Middle frontal gyrus (tissue), 1 donor: ENCODE measurements at regions not wholly inside any gene's neighbourhood (a gene's known extent, or its start where the extent isn't known, plus 50 kb on each side); places are given as distances from the start of the nearest gene placed in this dataset.
"Not testable (repeated sequence)": the region's sequence is repeated elsewhere in the genome, so short reads cannot be mapped to it uniquely, and the experiment has no call there.

ENCODE experiments used
- DNase-seq: peaks from one replicate; pipeline ENCODE4 v3.0.0-alpha.2; 2015; ENCODE audit warnings: low spot score; ENCODE audit errors: extremely low spot score

DNA sequence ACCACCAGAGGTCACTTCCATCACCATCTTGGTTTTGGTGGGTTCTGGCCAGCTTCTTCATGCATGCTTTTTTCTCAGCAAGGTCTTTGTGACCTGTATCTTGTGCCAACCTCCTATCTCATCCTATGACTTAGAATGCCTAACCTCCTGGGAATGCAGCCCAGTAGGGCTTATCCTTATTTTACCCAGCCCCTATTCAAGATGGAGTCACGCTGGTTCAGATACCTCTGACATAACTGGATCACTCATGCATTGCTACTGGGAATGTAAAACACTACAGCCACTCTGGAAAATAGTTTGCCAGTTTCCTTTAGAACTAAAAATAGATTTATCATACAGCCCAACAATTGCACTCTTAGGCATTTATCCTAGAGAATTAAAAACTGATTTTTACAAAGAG, 219.2 kb downstream of the IRS1 start:
- no peak for DNase-seq

GRCh38 chr2:226579519-226579918, 220.1 kb downstream of the IRS1 start:
- no peak for DNase-seq

DNA sequence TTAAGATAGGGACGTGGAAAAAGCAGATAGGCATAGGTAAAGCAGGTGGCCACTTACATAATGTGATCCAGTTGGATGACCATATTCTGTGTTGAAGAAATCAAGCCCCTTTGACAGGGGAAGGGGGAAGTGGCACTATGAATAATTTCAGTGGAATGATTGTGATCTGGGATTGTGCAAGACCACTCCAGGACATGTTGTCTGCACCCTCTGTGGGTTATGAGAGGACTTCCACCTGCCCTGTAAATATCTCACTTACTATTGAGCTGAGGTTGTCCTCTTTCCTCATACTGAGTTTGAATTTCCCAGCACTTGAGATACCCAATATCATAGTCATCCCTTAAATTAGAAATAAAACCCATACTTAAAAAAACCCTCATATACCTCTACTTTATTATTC, 220.7 kb downstream of the IRS1 start:
- no peak for DNase-seq

DNA sequence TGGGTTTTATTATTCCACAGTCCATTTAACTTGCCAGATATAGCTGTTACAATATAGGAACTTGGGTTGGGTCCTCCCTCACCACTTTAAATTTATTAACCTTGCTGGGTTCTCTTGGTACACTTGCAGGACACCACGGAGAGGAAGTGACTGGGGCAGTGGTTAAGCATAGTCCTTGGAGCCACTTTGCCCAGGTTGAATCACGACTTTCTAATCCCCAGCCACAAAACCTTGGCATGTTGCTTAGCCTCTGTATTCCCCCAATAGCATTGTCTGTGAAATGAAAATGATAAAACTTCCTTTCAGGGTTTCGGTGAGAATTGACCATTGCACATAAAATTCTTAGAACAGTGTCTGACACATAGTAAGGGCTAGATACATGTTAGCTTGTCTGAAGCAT, 221.2 kb downstream of the IRS1 start:
- DNase-seq, result no peak

- no peak for DNase-seq
These were observed 223.7 kb downstream of the IRS1 start for GRCh38 chr2:226575928-226576327.

DNA sequence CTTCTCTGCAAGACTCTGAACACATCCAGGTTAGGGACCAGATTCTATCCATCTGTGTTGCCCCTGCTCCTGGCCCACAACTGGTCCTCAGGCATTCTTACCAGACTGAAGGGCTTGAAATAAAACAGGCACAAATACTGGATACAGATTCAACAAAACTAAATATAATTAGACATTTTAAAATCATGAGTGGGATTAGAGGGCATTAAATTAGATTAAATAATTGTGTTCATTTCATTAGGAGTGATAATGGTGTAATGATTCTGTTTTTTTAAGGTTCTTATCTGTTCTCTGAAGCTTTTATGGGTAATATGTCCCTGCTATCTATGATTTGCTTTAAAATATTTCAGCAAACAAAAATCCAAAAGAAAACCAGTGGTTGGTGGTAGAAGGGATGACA, 226.5 kb downstream of the IRS1 start:
- no peak for DNase-seq

DNA sequence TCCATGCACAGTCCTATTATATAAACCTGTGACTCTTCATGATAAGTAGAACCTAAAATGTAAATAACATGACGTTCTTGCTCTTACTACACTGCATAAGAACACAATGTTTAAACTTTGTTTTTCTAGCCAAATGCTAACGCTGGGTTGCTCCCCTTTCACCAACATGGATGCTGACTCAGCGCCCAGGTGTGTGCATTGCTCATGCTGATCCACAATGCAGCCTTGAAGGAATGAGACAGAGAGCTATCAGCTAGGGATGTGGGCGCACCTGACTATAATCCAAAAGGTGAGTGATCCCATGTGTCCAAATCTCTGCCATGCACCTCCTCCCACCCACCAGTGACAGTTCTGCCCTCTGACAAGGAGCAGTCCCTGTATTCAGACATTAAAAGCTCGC, 235.0 kb downstream of the IRS1 start:
- no peak for DNase-seq

GRCh38 chr2:226561962-226562361, 237.7 kb downstream of the IRS1 start:
- no peak for DNase-seq

DNA sequence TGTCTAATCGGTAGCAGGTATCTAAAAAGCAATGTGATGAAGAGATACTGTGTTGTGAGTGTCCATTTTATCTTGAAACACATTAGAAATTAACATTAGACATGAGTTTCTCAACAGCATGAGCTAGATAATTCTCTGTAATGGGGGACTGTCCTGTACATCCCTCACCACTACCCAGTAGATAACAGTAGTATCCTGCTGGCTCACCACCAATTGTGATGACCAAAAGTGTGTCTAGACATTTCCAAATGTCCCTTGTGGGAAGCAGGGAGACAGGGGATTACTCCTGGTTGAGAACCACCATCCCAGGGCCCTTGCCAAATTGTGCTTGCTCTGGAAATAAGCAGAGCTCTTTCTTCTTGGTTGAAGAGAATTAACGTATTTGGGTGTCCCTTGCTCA, 239.3 kb downstream of the IRS1 start:
- DNase-seq, result no peak

GRCh38 chr2:226559536-226559935, 240.1 kb downstream of the IRS1 start:
- no peak for DNase-seq

GRCh38 chr2:226558418-226558817, 241.2 kb downstream of the IRS1 start:
- DNase-seq, result no peak

DNA sequence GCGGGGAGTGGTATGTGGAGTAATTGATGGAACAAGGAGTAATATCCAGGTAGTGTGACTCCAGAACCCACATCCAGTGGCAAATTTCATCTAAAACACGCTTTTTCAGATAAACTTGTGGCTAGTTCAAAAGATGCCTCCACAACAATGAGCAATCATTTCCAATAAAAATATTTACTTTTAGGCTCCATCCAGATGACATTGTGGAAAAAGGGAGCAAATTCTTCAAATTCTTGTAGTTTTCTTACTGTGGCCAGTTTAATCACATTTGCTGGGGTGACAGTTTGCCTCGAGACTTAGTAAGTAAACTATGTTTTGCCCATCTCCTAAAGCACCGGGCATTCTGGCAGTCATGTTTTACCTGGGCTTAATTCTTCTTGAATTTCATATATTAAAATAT, 243.6 kb downstream of the IRS1 start:
- DNase-seq, result no peak

DNA sequence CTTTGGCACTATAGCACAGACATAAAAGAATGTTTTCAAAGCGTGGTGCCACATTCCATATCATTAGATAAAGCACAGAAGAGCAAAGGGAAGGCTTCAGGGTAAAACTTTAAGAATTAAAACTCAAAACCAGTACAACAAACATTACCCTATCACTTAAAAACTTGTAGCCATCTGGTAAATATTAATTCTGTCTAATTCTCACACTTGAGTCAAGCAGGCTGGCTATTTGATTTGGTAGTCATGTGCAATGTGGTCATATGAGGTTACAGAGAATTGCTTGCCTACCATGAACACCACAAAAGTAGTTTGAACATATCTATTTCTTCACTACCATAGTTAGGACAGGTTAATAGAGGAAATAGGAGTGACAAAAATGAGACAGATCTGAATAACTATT, 244.9 kb downstream of the IRS1 start:
- no peak for DNase-seq

GRCh38 chr2:226553333-226553732, 246.3 kb downstream of the IRS1 start:
- no peak for DNase-seq

DNA sequence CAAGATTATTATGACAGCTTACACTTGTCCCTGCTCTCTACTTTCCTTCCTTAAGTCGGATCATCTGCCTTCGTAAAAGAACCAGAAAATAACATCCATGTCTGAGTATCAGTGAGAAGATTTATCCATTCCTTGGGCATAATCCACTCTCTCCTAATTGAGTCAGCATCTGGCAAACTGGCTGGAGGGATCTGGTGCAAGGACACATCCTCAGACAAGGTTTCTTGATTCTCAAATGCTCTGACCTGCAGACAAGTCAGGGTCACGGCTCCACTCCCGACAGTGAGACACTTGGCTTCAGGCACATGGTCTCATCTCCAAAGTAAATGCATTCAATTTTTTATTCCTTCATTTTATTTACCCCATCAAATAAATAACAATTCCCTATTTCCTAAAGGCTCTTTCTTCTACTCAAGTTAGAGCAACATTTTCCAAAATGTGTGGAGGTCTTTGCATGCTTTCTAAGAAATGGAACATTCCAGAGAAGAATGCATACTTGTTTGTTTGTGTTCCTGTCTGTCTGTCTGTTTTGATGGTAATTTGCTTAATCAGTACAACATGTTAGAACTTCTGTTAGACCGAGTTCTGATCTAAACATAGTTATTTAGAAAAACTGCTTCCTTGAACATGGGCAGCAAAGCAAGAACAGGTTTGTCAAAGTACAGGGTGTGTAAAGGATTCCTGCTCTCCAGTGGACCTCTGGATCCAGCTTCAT, 246.9 kb downstream of the IRS1 start:
- DNase-seq, result no peak

- no peak for DNase-seq
These were observed 247.9 kb downstream of the IRS1 start for GRCh38 chr2:226551522-226552250.

GRCh38 chr2:226550801-226551200, 248.8 kb downstream of the IRS1 start:
- no peak for DNase-seq

DNA sequence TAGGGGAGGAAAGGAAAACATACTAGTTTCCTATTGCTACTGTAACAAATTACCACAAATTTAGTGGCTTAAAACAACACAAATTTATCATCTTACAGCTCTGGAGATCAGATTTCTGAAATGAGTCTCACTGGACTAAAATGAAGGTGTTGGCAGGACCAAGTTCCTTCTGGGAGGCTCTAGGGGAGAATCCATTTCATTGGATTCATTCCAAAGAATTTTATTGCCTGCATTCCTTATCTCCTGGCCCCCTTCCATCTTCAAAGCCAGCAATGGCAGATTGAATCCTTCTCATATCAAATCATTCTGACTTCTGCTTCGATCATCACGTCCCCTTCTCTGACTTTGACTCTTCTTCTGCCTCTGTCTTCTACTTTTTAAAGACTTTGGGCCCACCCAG, 250.9 kb downstream of the IRS1 start:
- DNase-seq, result no peak

DNA sequence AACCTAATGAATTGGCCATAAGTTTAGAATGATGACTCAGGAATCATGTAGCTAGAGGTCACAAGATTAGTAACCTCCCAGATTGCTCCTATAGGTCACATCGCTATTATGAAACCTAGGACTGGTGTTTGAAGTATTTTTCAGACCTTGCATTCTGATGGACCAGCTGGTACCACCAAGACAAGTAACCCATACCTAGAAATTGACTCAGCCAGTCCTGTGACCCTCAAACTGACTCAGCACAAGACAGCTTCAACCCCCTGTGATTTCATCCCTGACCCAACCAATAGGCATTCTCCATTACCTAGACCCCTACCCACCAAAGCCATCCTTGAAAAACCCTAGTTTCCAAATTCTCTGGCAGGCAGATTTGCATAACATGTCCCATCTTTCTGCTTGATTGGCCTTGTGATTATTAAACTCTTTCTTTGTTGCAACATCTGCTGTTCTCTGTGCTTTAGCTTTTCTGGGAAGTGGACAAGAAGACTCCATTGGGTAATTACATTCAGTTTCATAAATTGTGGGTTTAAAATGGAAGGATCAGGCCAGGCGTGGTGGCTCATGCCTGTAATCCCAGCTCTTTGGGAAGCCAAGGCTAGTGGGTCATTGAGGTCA, 254.9 kb downstream of the IRS1 start:
- no peak for DNase-seq

- no peak for DNase-seq
These were observed 259.2 kb downstream of the IRS1 start for GRCh38 chr2:226540204-226540994.

DNA sequence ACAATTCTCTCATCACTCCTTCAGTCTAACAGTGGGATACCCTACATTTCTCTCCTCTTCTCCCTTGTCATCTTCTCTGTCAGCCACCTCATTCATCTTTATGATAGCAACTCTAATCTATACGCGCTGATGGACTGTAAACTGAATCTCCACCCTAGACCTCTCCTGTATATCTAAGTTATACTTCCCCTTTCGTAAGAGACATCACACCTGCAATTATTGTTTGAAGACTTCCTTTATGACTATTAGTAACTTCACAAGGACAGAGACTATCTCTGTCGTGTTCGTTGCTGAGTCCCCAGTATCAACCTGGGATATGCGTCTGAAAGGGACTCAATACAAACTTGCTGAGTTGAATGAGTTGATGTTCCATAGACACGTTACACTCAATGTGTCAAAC, 263.2 kb downstream of the IRS1 start:
- DNase-seq, result no peak

- not testable (repeated sequence) for DNase-seq
These were observed 266.6 kb downstream of the IRS1 start for GRCh38 chr2:226532976-226533375.
